GM12891 (cell line): ENCODE measurements at regions not wholly inside any gene's neighbourhood (a gene's known extent, or its start where the extent isn't known, plus 50 kb on each side); places are given as distances from the start of the nearest gene placed in this dataset.

Experiments used
- POLR2A ChIP-seq: IDR thresholded peaks from 2 replicates; pipeline ENCODE4 v1.6.1; 2011; ENCODE audit warnings: low read depth, low read length, control low read depth
- POLR2AphosphoS5 ChIP-seq: IDR thresholded peaks from 2 replicates; pipeline ENCODE4 v1.6.1; 2011; ENCODE audit warnings: low read depth, low read length, control low read depth
- TAF1 ChIP-seq: IDR thresholded peaks from 2 replicates; pipeline ENCODE4 v1.6.1; 2011; ENCODE audit warnings: low read depth, low read length, control low read depth

DNA sequence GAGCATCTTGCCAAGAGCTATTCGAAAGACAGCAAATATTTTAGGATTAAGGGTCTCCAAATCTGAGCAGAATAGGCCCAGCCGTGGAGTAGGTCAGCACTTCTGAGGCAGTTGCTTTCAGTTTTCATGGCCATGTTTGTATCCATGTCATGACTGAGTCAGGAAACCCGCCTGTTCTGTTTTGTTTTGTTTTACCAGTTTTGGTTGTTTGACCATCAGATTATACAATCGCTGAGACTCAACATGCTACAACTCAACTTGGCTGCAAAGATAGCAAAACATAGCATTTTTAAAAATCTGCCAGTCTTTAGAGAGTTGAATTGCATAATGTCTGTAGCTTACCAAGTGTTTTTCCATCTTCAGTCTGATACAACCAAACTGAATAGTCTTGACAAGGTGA is 185.1 kb upstream of the ZNF462 start:
- TF ChIP-seq POLR2A (no peak), TAF1 (no peak), POLR2AphosphoS5 (no peak)
